Fibroblast of lung (primary cell): ENCODE measurements at regions not wholly inside any gene's neighbourhood (a gene's known extent, or its start where the extent isn't known, plus 50 kb on each side); places are given as distances from the start of the nearest gene placed in this dataset.
"Not testable (repeated sequence)": the region's sequence is repeated elsewhere in the genome, so short reads cannot be mapped to it uniquely, and the experiment has no call there.

ENCODE experiments used
- DNase-seq, 2 donors: peaks; one replicate each; pipeline versions ENCODE4 v3.0.0 to v3.0.0-alpha.2; 2010; ENCODE audit warnings: low read depth in 2 of 2
- H2AFZ ChIP-seq: 2 replicates; pipeline ENCODE4 v1.5.1; 2012; ENCODE audit warnings: low read length, control low read depth, inconsistent platforms
- H3K27ac ChIP-seq: 2 replicates; pipeline ENCODE4 v1.5.1; 2011; ENCODE audit warnings: low read length, control low read depth; ENCODE audit not compliant: insufficient read depth
- H3K27me3 ChIP-seq: 2 replicates; pipeline ENCODE4 v1.5.1; 2011; ENCODE audit warnings: mild to moderate bottlenecking, low read length; ENCODE audit not compliant: control insufficient read depth, insufficient read depth
- H3K36me3 ChIP-seq: 2 replicates; pipeline ENCODE4 v1.5.1; 2011; ENCODE audit warnings: low read length; ENCODE audit not compliant: control insufficient read depth, insufficient read depth
- H3K4me1 ChIP-seq: 2 replicates; pipeline ENCODE4 v1.5.1; 2011; ENCODE audit warnings: low read length; ENCODE audit not compliant: control insufficient read depth, insufficient read depth; ENCODE audit errors: extremely low read depth
- H3K4me2 ChIP-seq: 2 replicates; pipeline ENCODE4 v1.5.1; 2011; ENCODE audit warnings: low read length, control low read depth; ENCODE audit not compliant: insufficient read depth; ENCODE audit errors: extremely low read depth
- H3K4me3 ChIP-seq, 4 experiments: fragments of 200-600 bp in 1 of 4; sonication (generic) in 1 of 4; replicated peaks in 1 of 4; 2 replicates each; pipeline ENCODE4 v1.5.1; 2011 to 2016; ENCODE audit warnings: low read length in 4 of 4, low read depth in 3 of 4, mild to moderate bottlenecking in 3 of 4, control low read depth in 2 of 4, inconsistent platforms in 1 of 4, mixed read lengths in 1 of 4; ENCODE audit not compliant: insufficient read depth in 1 of 4; ENCODE audit errors: control extremely low read depth in 1 of 4
- H3K79me2 ChIP-seq: 2 replicates; pipeline ENCODE4 v1.5.1; 2012; ENCODE audit warnings: mild to moderate bottlenecking, low read length, inconsistent platforms; ENCODE audit not compliant: control insufficient read depth, insufficient read depth
- H3K9ac ChIP-seq: 2 replicates; pipeline ENCODE4 v1.5.1; 2011; ENCODE audit warnings: mild to moderate bottlenecking, low read length, control low read depth; ENCODE audit not compliant: insufficient read depth
- H3K9me3 ChIP-seq: 2 replicates; pipeline ENCODE4 v1.5.1; 2012; ENCODE audit warnings: low read depth, low read length; ENCODE audit not compliant: control insufficient read depth, insufficient read depth
- H4K20me1 ChIP-seq: 2 replicates; pipeline ENCODE4 v1.5.1; 2011; ENCODE audit warnings: low read length; ENCODE audit not compliant: control insufficient read depth, insufficient read depth; ENCODE audit errors: extremely low read depth
- CTCF ChIP-seq, 2 donors: IDR thresholded peaks in 1 of 2; conservative IDR thresholded peaks in 1 of 2; 1 replicate in 1 of 2; 2 replicates in 1 of 2; pipeline ENCODE4 v1.5.1; 2011 to 2012; ENCODE audit warnings: low read length in 2 of 2, control low read depth in 1 of 2, inconsistent platforms in 1 of 2, low read depth in 1 of 2, mild to moderate bottlenecking in 1 of 2
- EZH2 ChIP-seq: IDR thresholded peaks from 2 replicates; pipeline ENCODE4 v1.5.1; 2012; ENCODE audit warnings: low read length, control low read depth, mild to moderate bottlenecking; ENCODE audit errors: missing control alignments

- Histone ChIP-seq H3K9me3 (no peaks in the 10 kb centered on the region), H3K4me3 (no peak overlapping the region), H3K4me1 (no peaks in the 10 kb centered on the region), H3K9ac (no peak overlapping the region), H3K27ac (no peak overlapping the region), H3K79me2 (no peaks in the 10 kb centered on the region), H4K20me1 (no peaks in the 10 kb centered on the region), H3K27me3 (no peaks in the 10 kb centered on the region), H3K4me2 (no peak overlapping the region), H3K36me3 (no peaks in the 10 kb centered on the region), H2AFZ (no peak overlapping the region)
- peak; percentile 34 to 84 for DNase-seq
- no peak for TF ChIP-seq CTCF (conservative IDR thresholded peaks at IDR 0.05 in 1 of 2, IDR thresholded peaks at IDR 0.05 in 1 of 2; ENCODE audit: low read depth in 1 of 2, low read length in 2 of 2)
- TF ChIP-seq EZH2: no peak
Observed at GRCh38 chr13:33678906-33679657, 138.9 kb upstream of the RFC3 start.

- H3K4me2 ChIP-seq: no peak overlapping the region
- no peak overlapping the region for H3K9ac ChIP-seq
- TF ChIP-seq CTCF (conservative IDR thresholded peaks at IDR 0.05 in 1 of 2, IDR thresholded peaks at IDR 0.05 in 1 of 2; ENCODE audit: low read depth in 1 of 2, low read length in 2 of 2) (no peak), EZH2 (no peak)
Observed at GRCh38 chr13:33679658-33680012, 138.3 kb upstream of the RFC3 start.

GRCh38 chr13:33682020-33682564, 135.9 kb upstream of the RFC3 start:
- H2AFZ ChIP-seq: no peak overlapping the region
- no peak for DNase-seq
- H3K36me3 ChIP-seq: no peaks in the 10 kb centered on the region
- H3K4me3 ChIP-seq: no peak overlapping the region
- no peak overlapping the region for H3K4me2 ChIP-seq
- H3K79me2 ChIP-seq: no peaks in the 10 kb centered on the region
- TF ChIP-seq EZH2: no peak
- TF ChIP-seq CTCF (conservative IDR thresholded peaks at IDR 0.05 in 1 of 2, IDR thresholded peaks at IDR 0.05 in 1 of 2; ENCODE audit: low read depth in 1 of 2, low read length in 2 of 2): no peak
- no peak overlapping the region for H3K27ac ChIP-seq
- H3K9me3 ChIP-seq: no peaks in the 10 kb centered on the region
- no peaks in the 10 kb centered on the region for H4K20me1 ChIP-seq
- no peak overlapping the region for H3K9ac ChIP-seq
- H3K27me3 ChIP-seq: no peaks in the 10 kb centered on the region
- H3K4me1 ChIP-seq: no peaks in the 10 kb centered on the region

More at GRCh38 chr13:33679658-33680012, 138.3 kb upstream of the RFC3 start:
- H3K79me2 ChIP-seq: no peaks in the 10 kb centered on the region
- no peak overlapping the region for H3K27ac ChIP-seq
- no peak for DNase-seq
- H3K36me3 ChIP-seq: no peaks in the 10 kb centered on the region
- H2AFZ ChIP-seq: no peak overlapping the region
- H3K4me3 ChIP-seq: no peak overlapping the region
- no peaks in the 10 kb centered on the region for H3K27me3 ChIP-seq
- no peaks in the 10 kb centered on the region for H4K20me1 ChIP-seq
- no peaks in the 10 kb centered on the region for H3K4me1 ChIP-seq
- no peaks in the 10 kb centered on the region for H3K9me3 ChIP-seq

- DNase-seq, H2AFZ ChIP-seq, H4K20me1 ChIP-seq, H3K4me2 ChIP-seq, H3K9ac ChIP-seq, H3K4me1 ChIP-seq, H3K9me3 ChIP-seq, H3K27ac ChIP-seq, H3K27me3 ChIP-seq, H3K36me3 ChIP-seq, H3K4me3 ChIP-seq, H3K79me2 ChIP-seq: not testable (repeated sequence)
Observed at GRCh38 chr13:33682646-33683045, 135.3 kb upstream of the RFC3 start.
